Endothelial cell of umbilical vein (primary cell): ENCODE measurements at regions not wholly inside any gene's neighbourhood (a gene's known extent, or its start where the extent isn't known, plus 50 kb on each side); places are given as distances from the start of the nearest gene placed in this dataset.
"Not testable (repeated sequence)": the region's sequence is repeated elsewhere in the genome, so short reads cannot be mapped to it uniquely, and the experiment has no call there.

ENCODE experiments used
- CTCF ChIP-seq, 2 donors: IDR thresholded peaks; 1 replicate in 1 of 2; 2 replicates in 1 of 2; pipeline ENCODE4 v1.5.1; 2011; ENCODE audit warnings: low read length in 2 of 2, mild to moderate bottlenecking in 2 of 2, moderate library complexity in 2 of 2, control low read depth in 1 of 2, inconsistent platforms in 1 of 2, low read depth in 1 of 2; ENCODE audit not compliant: insufficient read depth in 1 of 2; ENCODE audit errors: extremely low read depth in 1 of 2
- EZH2 ChIP-seq: IDR thresholded peaks from 2 replicates; pipeline ENCODE4 v1.6.1; 2012; ENCODE audit warnings: borderline replicate concordance, low read depth, mild to moderate bottlenecking, moderate library complexity, low read length, inconsistent platforms; ENCODE audit not compliant: severe bottlenecking
- FOS ChIP-seq: IDR thresholded peaks from 2 replicates; pipeline ENCODE4 v1.6.1; 2011; ENCODE audit warnings: mild to moderate bottlenecking, low read length, moderate library complexity, borderline replicate concordance; ENCODE audit not compliant: insufficient read depth
- GATA2 ChIP-seq: IDR thresholded peaks from 2 replicates; pipeline ENCODE4 v1.7.0; 2011; ENCODE audit warnings: low read depth, mild to moderate bottlenecking, moderate library complexity, mixed read lengths, low read length; ENCODE audit not compliant: insufficient read length, insufficient read depth
- JUN ChIP-seq: IDR thresholded peaks from 2 replicates; pipeline ENCODE4 v1.6.1; 2011; ENCODE audit warnings: borderline replicate concordance, low read depth; ENCODE audit not compliant: insufficient read length, insufficient read depth
- MAX ChIP-seq: IDR thresholded peaks from 2 replicates; pipeline ENCODE4 v1.6.1; 2011; ENCODE audit not compliant: insufficient read depth, insufficient read length
- MYC ChIP-seq: IDR thresholded peaks from one replicate; pipeline ENCODE4 v1.6.1; 2011; ENCODE audit warnings: mild to moderate bottlenecking, low read depth, low read length
- POLR2A ChIP-seq: IDR thresholded peaks from 2 replicates; pipeline ENCODE4 v1.6.1; 2012; ENCODE audit warnings: low read depth, mild to moderate bottlenecking, control low read depth, low read length
- POLR2AphosphoS5 ChIP-seq: IDR thresholded peaks from 2 replicates; pipeline ENCODE4 v1.6.1; 2012; ENCODE audit warnings: low read depth, mild to moderate bottlenecking, control low read depth, low read length, moderate library complexity; ENCODE audit not compliant: insufficient read depth

GRCh38 chr6:28687309-28687981 lies 161.8 kb downstream of the GPX5 start:
- not testable (repeated sequence) for TF ChIP-seq CTCF (IDR thresholded peaks at IDR 0.05; ENCODE audit: extremely low read depth in 1 of 2, insufficient read depth in 1 of 2, low read depth in 1 of 2, low read length in 2 of 2); MAX; POLR2A; EZH2; POLR2AphosphoS5; FOS; GATA2; MYC; JUN
